ENCODE measurements at regions not wholly inside any gene's neighbourhood (a gene's known extent, or its start where the extent isn't known, plus 50 kb on each side); places are given as distances from the start of the nearest gene placed in this dataset.

- ATAC-seq, result no peak
Observed at GRCh38 chr4:66035701-66036100, 365.4 kb upstream of the EPHA5 start.

GRCh38 chr4:66034671-66035070, 364.4 kb upstream of the EPHA5 start:
- TF ChIP-seq SNAI2 (CRISPR knock-in tag; IDR thresholded peaks at IDR 0.05), result no peak
- no peak for TF ChIP-seq ZNF565 (CRISPR knock-in tag; conservative IDR thresholded peaks at IDR 0.05; ENCODE audit: low read depth)
- no peak for TF ChIP-seq CREB5 (CRISPR knock-in tag; IDR thresholded peaks at IDR 0.05; ENCODE audit: low read depth)
- TF ChIP-seq CSRNP3 (CRISPR knock-in tag; IDR thresholded peaks at IDR 0.05), result no peak
- TF ChIP-seq ZFP30 (CRISPR knock-in tag; IDR thresholded peaks at IDR 0.05), result no peak
- TF ChIP-seq BACH2 (CRISPR knock-in tag; IDR thresholded peaks at IDR 0.05; ENCODE audit: borderline replicate concordance), result no peak
- no peak for TF ChIP-seq RARB (CRISPR knock-in tag; IDR thresholded peaks at IDR 0.05)
- no peak for TF ChIP-seq ZNF70 (CRISPR knock-in tag; IDR thresholded peaks at IDR 0.05)
- TF ChIP-seq CSDC2 (CRISPR knock-in tag; IDR thresholded peaks at IDR 0.05), result no peak
- TF ChIP-seq PATZ1 (CRISPR knock-in tag; IDR thresholded peaks at IDR 0.05; ENCODE audit: borderline replicate concordance), result no peak
- TF ChIP-seq TCF4 (CRISPR knock-in tag; IDR thresholded peaks at IDR 0.05; ENCODE audit: borderline replicate concordance), result no peak
- no peak for TF ChIP-seq ISL1 (CRISPR knock-in tag; IDR thresholded peaks at IDR 0.05)
- TF ChIP-seq OSR1 (CRISPR knock-in tag; IDR thresholded peaks at IDR 0.05), result no peak
- TF ChIP-seq PPARA (CRISPR knock-in tag; IDR thresholded peaks at IDR 0.05; ENCODE audit: borderline replicate concordance), result no peak
- TF ChIP-seq TOX (CRISPR knock-in tag; IDR thresholded peaks at IDR 0.05; ENCODE audit: borderline replicate concordance), result no peak
- no peak for TF ChIP-seq GLIS3 (CRISPR knock-in tag; IDR thresholded peaks at IDR 0.05)
- no peak for TF ChIP-seq ZFP3 (CRISPR knock-in tag; IDR thresholded peaks at IDR 0.05)
- ATAC-seq, result no peak

More at GRCh38 chr4:66035701-66036100, 365.4 kb upstream of the EPHA5 start:
- TF ChIP-seq BACH2 (CRISPR knock-in tag; IDR thresholded peaks at IDR 0.05; ENCODE audit: borderline replicate concordance), result no peak
- TF ChIP-seq ARNTL (CRISPR knock-in tag; IDR thresholded peaks at IDR 0.05; ENCODE audit: borderline replicate concordance, low read depth), result no peak
- no peak for TF ChIP-seq CSDC2 (CRISPR knock-in tag; IDR thresholded peaks at IDR 0.05)
- TF ChIP-seq ISL1 (CRISPR knock-in tag; IDR thresholded peaks at IDR 0.05), result no peak
- TF ChIP-seq CSRNP3 (CRISPR knock-in tag; IDR thresholded peaks at IDR 0.05), result no peak

GRCh38 chr4:66034262-66034661, 364.0 kb upstream of the EPHA5 start:
- ATAC-seq, result no peak
- no peak for TF ChIP-seq PPARA (CRISPR knock-in tag; IDR thresholded peaks at IDR 0.05; ENCODE audit: borderline replicate concordance)
- TF ChIP-seq BACH2 (CRISPR knock-in tag; IDR thresholded peaks at IDR 0.05; ENCODE audit: borderline replicate concordance), result no peak
- no peak for TF ChIP-seq RARB (CRISPR knock-in tag; IDR thresholded peaks at IDR 0.05)
- no peak for TF ChIP-seq ZNF70 (CRISPR knock-in tag; IDR thresholded peaks at IDR 0.05)
- no peak for TF ChIP-seq PATZ1 (CRISPR knock-in tag; IDR thresholded peaks at IDR 0.05; ENCODE audit: borderline replicate concordance)
- TF ChIP-seq ISL1 (CRISPR knock-in tag; IDR thresholded peaks at IDR 0.05), result no peak
- no peak for TF ChIP-seq CSDC2 (CRISPR knock-in tag; IDR thresholded peaks at IDR 0.05)
- no peak for TF ChIP-seq SNAI2 (CRISPR knock-in tag; IDR thresholded peaks at IDR 0.05)
- no peak for TF ChIP-seq OSR1 (CRISPR knock-in tag; IDR thresholded peaks at IDR 0.05)
- TF ChIP-seq TSHZ2 (CRISPR knock-in tag; IDR thresholded peaks at IDR 0.05), result no peak
- no peak for TF ChIP-seq TOX (CRISPR knock-in tag; IDR thresholded peaks at IDR 0.05; ENCODE audit: borderline replicate concordance)
- no peak for TF ChIP-seq TCF4 (CRISPR knock-in tag; IDR thresholded peaks at IDR 0.05; ENCODE audit: borderline replicate concordance)
- TF ChIP-seq ZNF565 (CRISPR knock-in tag; conservative IDR thresholded peaks at IDR 0.05; ENCODE audit: low read depth), result no peak
- TF ChIP-seq CREB5 (CRISPR knock-in tag; IDR thresholded peaks at IDR 0.05; ENCODE audit: low read depth), result no peak
- TF ChIP-seq CSRNP3 (CRISPR knock-in tag; IDR thresholded peaks at IDR 0.05), result no peak
- no peak for TF ChIP-seq ESRRG (CRISPR knock-in tag; IDR thresholded peaks at IDR 0.05)
- no peak for TF ChIP-seq ZNF8 (CRISPR knock-in tag; IDR thresholded peaks at IDR 0.05)
